ENCODE measurements at regions not wholly inside any gene's neighbourhood (a gene's known extent, or its start where the extent isn't known, plus 50 kb on each side); places are given as distances from the start of the nearest gene placed in this dataset.
"Not testable (repeated sequence)": the region's sequence is repeated elsewhere in the genome, so short reads cannot be mapped to it uniquely, and the experiment has no call there.

DNA sequence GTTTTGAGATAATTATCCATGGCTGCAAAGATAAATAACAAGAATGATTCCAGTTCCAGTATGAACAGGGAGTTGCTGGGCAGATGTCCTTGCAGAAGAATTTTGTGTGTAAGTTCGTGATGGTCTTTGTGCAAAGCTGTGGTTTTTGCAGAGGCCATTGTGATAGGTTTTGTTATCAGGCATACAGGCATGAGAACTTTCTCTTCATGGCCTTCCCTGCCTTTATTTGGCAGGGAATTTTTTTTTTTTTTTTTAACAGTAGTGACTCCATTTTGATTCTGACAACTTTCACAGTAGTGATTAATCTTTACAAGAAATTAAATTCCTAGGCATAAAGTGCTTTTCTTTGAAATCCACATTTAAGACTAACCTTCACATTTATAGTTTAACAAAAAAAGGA is 1999.5 kb upstream of the CDH6 start:
- Histone ChIP-seq H3K23me2 (ENCODE audit: insufficient read length, low read depth, low read length, poor library complexity, severe bottlenecking) (no peaks in the 10 kb centered on the region), H3K56ac (ENCODE audit: insufficient read length, low read depth, low read length) (no peak overlapping the region), H2BK15ac (ENCODE audit: low read depth, low read length) (no peak overlapping the region), H3T11ph (ENCODE audit: low read length) (no peak overlapping the region), H3K4me2 (ENCODE audit: insufficient read depth, insufficient read length, low read length) (no peak overlapping the region), H4K5ac (ENCODE audit: insufficient read length, low read depth, low read length) (no peak overlapping the region), H3K18ac (ENCODE audit: insufficient read length, low read depth, low read length) (no peak overlapping the region), H3K79me2 (ENCODE audit: insufficient read depth, low read length) (no peaks in the 10 kb centered on the region), H4K8ac (replicated peaks; ENCODE audit: insufficient read length, low read depth, low read length) (no peak overlapping the region), H3K9ac (ENCODE audit: extremely low read depth, insufficient read length, low read length) (no peak overlapping the region), H3K14ac (ENCODE audit: insufficient read depth, low read length) (no peak overlapping the region), H2BK20ac (ENCODE audit: low read depth, low read length, poor library complexity, severe bottlenecking) (no peak overlapping the region), H3K79me1 (ENCODE audit: insufficient read depth, low read depth, low read length, poor library complexity, severe bottlenecking) (no peaks in the 10 kb centered on the region), H3K9me3 (ENCODE audit: control insufficient read depth, low read depth, low read length) (no peaks in the 10 kb centered on the region), H3K27me3 (ENCODE audit: insufficient read depth, low read length) (no peaks in the 10 kb centered on the region), H2BK120ac (ENCODE audit: low read depth, low read length, poor library complexity, severe bottlenecking) (no peak overlapping the region), H3K23ac (ENCODE audit: insufficient read length, low read depth, low read length) (no peak overlapping the region), H2BK5ac (ENCODE audit: insufficient read length, low read length) (no peak overlapping the region), H3K27ac (ENCODE audit: insufficient read length, low read depth, low read length) (no peak overlapping the region), H2AFZ (ENCODE audit: low read length) (no peak overlapping the region), H3K4me1 (ENCODE audit: insufficient read depth, low read length) (peaks cover 2% of the 10 kb centered on the region; the same call in 1 of the 2 replicates), H4K91ac (ENCODE audit: insufficient read length, low read depth, low read length) (no peak overlapping the region), H2BK12ac (ENCODE audit: insufficient read length, low read depth, low read length) (no peak overlapping the region), H2AK5ac (ENCODE audit: insufficient read length, low read length) (no peak overlapping the region), H3K4ac (ENCODE audit: low read depth, low read length) (no peak overlapping the region), H4K20me1 (ENCODE audit: control insufficient read depth, insufficient read depth, insufficient read length) (no peaks in the 10 kb centered on the region)
- H3K27ac Mint-ChIP-seq, result no peak overlapping the region
- peaks cover 8 to 10% of the 10 kb centered on the region in 2 experiments for H3K4me1 Mint-ChIP-seq
- TF ChIP-seq, protein P1, sequence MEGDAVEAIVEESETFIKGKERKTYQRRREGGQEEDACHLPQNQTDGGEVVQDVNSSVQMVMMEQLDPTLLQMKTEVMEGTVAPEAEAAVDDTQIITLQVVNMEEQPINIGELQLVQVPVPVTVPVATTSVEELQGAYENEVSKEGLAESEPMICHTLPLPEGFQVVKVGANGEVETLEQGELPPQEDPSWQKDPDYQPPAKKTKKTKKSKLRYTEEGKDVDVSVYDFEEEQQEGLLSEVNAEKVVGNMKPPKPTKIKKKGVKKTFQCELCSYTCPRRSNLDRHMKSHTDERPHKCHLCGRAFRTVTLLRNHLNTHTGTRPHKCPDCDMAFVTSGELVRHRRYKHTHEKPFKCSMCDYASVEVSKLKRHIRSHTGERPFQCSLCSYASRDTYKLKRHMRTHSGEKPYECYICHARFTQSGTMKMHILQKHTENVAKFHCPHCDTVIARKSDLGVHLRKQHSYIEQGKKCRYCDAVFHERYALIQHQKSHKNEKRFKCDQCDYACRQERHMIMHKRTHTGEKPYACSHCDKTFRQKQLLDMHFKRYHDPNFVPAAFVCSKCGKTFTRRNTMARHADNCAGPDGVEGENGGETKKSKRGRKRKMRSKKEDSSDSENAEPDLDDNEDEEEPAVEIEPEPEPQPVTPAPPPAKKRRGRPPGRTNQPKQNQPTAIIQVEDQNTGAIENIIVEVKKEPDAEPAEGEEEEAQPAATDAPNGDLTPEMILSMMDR (conservative IDR thresholded peaks at IDR 0.05), result no peak
- H3K4me3 Mint-ChIP-seq, result no peak overlapping the region
- WGBS (ENCODE audit: extremely low coverage, insufficient read length, low lambda C conversion rate), result no CpG with 5 or more reads among the region's 1 CpG
- no peaks in the 10 kb centered on the region; a peak in 1 of 7 replicates for H3K36me3 Mint-ChIP-seq (ENCODE audit: insufficient read depth in 1 of 3, low read depth in 3 of 3)
- H3K27me3 Mint-ChIP-seq (ENCODE audit: low read depth), result no peaks in the 10 kb centered on the region
- DNase-seq, result no peak
- no peaks in the 10 kb centered on the region for H3K9me3 Mint-ChIP-seq

DNA sequence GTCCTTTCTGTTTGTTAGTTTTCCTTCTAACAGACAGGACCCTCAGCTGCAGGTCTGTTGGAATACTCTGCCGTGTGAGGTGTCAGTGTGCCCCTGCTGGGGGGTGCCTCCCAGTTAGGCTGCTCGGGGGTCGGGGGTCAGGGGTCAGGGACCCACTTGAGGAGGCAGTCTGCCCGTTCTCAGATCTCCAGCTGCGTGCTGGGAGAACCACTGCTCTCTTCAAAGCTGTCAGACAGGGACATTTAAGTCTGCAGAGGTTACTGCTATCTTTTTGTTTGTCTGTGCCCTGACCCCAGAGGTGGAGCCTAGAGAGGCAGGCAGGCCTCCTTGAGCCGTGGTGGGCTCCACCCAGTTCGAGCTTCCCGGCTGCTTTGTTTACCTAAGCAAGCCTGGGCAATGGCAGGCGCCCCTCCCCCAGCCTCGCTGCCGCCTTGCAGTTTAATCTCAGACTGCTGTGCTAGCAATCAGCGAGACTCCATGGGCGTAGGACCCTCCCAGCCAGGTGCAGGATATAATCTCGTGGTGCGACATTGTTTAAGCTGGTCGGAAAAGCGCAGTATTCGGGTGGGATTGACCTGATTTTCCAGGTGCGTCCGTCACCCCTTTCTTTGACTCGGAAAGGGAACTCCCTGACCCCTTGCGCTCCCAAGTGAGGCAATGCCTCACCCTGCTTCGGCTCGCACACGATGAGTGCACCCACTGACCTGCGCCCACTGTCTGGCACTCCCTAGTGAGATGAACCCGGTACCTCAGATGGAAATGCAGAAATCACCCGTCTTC is 2002.0 kb upstream of the CDH6 start:
- H3K56ac ChIP-seq (ENCODE audit: insufficient read length, low read depth, low read length); H3K4me1 ChIP-seq (ENCODE audit: insufficient read depth, low read length); H2AFZ ChIP-seq (ENCODE audit: low read length); H3K27ac ChIP-seq (ENCODE audit: insufficient read length, low read depth, low read length); H3K23me2 ChIP-seq (ENCODE audit: insufficient read length, low read depth, low read length, poor library complexity, severe bottlenecking); H3K23ac ChIP-seq (ENCODE audit: insufficient read length, low read depth, low read length); H3K4me2 ChIP-seq (ENCODE audit: insufficient read depth, insufficient read length, low read length); DNase-seq; H2BK12ac ChIP-seq (ENCODE audit: insufficient read length, low read depth, low read length); H4K20me1 ChIP-seq (ENCODE audit: control insufficient read depth, insufficient read depth, insufficient read length); H3K18ac ChIP-seq (ENCODE audit: insufficient read length, low read depth, low read length); H3K27me3 ChIP-seq (ENCODE audit: insufficient read depth, low read length); H3K4ac ChIP-seq (ENCODE audit: low read depth, low read length); H2AK5ac ChIP-seq (ENCODE audit: insufficient read length, low read length); H3K79me1 ChIP-seq (ENCODE audit: insufficient read depth, low read depth, low read length, poor library complexity, severe bottlenecking); H4K91ac ChIP-seq (ENCODE audit: insufficient read length, low read depth, low read length); H3K9ac ChIP-seq (ENCODE audit: extremely low read depth, insufficient read length, low read length); H2BK5ac ChIP-seq (ENCODE audit: insufficient read length, low read length); H3K9me3 Mint-ChIP-seq; H3K79me2 ChIP-seq (ENCODE audit: insufficient read depth, low read length); H2BK20ac ChIP-seq (ENCODE audit: low read depth, low read length, poor library complexity, severe bottlenecking); H3K27me3 Mint-ChIP-seq (ENCODE audit: low read depth); H2BK15ac ChIP-seq (ENCODE audit: low read depth, low read length); H2BK120ac ChIP-seq (ENCODE audit: low read depth, low read length, poor library complexity, severe bottlenecking); H4K8ac ChIP-seq (replicated peaks; ENCODE audit: insufficient read length, low read depth, low read length); H3T11ph ChIP-seq (ENCODE audit: low read length); H3K36me3 Mint-ChIP-seq (ENCODE audit: insufficient read depth in 1 of 3, low read depth in 3 of 3); H4K5ac ChIP-seq (ENCODE audit: insufficient read length, low read depth, low read length); H3K9me3 ChIP-seq (ENCODE audit: control insufficient read depth, low read depth, low read length); H3K14ac ChIP-seq (ENCODE audit: insufficient read depth, low read length): not testable (repeated sequence)
- H3K27ac Mint-ChIP-seq, result peak overlapping the region in 2 of 3 experiments; percentile 87 to 89; a peak in 5 of 7 replicates
- peak overlapping the region; percentile 44 to 47; a peak in 3 of 5 replicates for H3K4me3 Mint-ChIP-seq
- peaks cover 8 to 10% of the 10 kb centered on the region in 2 experiments for H3K4me1 Mint-ChIP-seq
- WGBS (ENCODE audit: extremely low coverage, insufficient read length, low lambda C conversion rate), result no CpG with 5 or more reads among the region's 28 CpGs

Measured in H9 (cell line).